Fibroblast of skin of right biceps (primary cell): ENCODE measurements at regions not wholly inside any gene's neighbourhood (a gene's known extent, or its start where the extent isn't known, plus 50 kb on each side); places are given as distances from the start of the nearest gene placed in this dataset.
"Not testable (repeated sequence)": the region's sequence is repeated elsewhere in the genome, so short reads cannot be mapped to it uniquely, and the experiment has no call there.

Experiments used
- DNase-seq: peaks from one replicate; pipeline ENCODE4 v3.0.0-alpha.2; 2013

GRCh38 chr3:25844891-25845290 lies 55.0 kb downstream of the OXSM start:
- no peak for DNase-seq

- DNase-seq = no peak
Observed at GRCh38 chr3:25846282-25846681, 56.4 kb downstream of the OXSM start.

- no peak for DNase-seq
Observed at GRCh38 chr3:25849091-25849490, 59.2 kb downstream of the OXSM start.

- peak; percentile 68 for DNase-seq
Observed at GRCh38 chr3:25849641-25850385, 59.9 kb downstream of the OXSM start.

- DNase-seq = not testable (repeated sequence)
Observed at GRCh38 chr3:25851693-25852259, 61.9 kb downstream of the OXSM start.

- peak; percentile 59 for DNase-seq
Observed at GRCh38 chr3:25854214-25854613, 64.3 kb downstream of the OXSM start.

- DNase-seq = peak; percentile 81
Observed at GRCh38 chr3:25854635-25855034, 64.7 kb downstream of the OXSM start.

GRCh38 chr3:25855266-25855784 lies 65.4 kb downstream of the OXSM start:
- peak; percentile 22 for DNase-seq

- DNase-seq = peak; percentile 47
Observed at GRCh38 chr3:25856902-25857518, 67.1 kb downstream of the OXSM start.

- no peak for DNase-seq
Observed at GRCh38 chr3:25861566-25861965, 71.7 kb downstream of the OXSM start.

- DNase-seq = no peak
Observed at GRCh38 chr3:25863011-25863415, 73.1 kb downstream of the OXSM start.

GRCh38 chr3:25863416-25863959 lies 73.6 kb downstream of the OXSM start:
- no peak for DNase-seq

- DNase-seq = peak; percentile 52
Observed at GRCh38 chr3:25870452-25870851, 80.6 kb downstream of the OXSM start.

GRCh38 chr3:25872200-25872877 lies 82.4 kb downstream of the OXSM start:
- DNase-seq = no peak

GRCh38 chr3:25883492-25883891 lies 93.6 kb downstream of the OXSM start:
- no peak for DNase-seq

GRCh38 chr3:25884981-25885380 lies 95.1 kb downstream of the OXSM start:
- DNase-seq = no peak

- DNase-seq = peak; percentile 50
Observed at GRCh38 chr3:25885544-25885943, 95.7 kb downstream of the OXSM start.

GRCh38 chr3:25887907-25888306 lies 98.0 kb downstream of the OXSM start:
- DNase-seq = no peak

GRCh38 chr3:25888892-25889524 lies 99.1 kb downstream of the OXSM start:
- DNase-seq = no peak

GRCh38 chr3:25889525-25889917 lies 99.6 kb downstream of the OXSM start:
- DNase-seq = no peak

- DNase-seq = peak; percentile 41
Observed at GRCh38 chr3:25894101-25894500, 104.2 kb downstream of the OXSM start.

GRCh38 chr3:25895031-25895430 lies 105.1 kb downstream of the OXSM start:
- DNase-seq = no peak

GRCh38 chr3:25895443-25895842 lies 105.6 kb downstream of the OXSM start:
- peak; percentile 83 for DNase-seq
